ENCODE measurements at regions not wholly inside any gene's neighbourhood (a gene's known extent, or its start where the extent isn't known, plus 50 kb on each side); places are given as distances from the start of the nearest gene placed in this dataset.

DNA sequence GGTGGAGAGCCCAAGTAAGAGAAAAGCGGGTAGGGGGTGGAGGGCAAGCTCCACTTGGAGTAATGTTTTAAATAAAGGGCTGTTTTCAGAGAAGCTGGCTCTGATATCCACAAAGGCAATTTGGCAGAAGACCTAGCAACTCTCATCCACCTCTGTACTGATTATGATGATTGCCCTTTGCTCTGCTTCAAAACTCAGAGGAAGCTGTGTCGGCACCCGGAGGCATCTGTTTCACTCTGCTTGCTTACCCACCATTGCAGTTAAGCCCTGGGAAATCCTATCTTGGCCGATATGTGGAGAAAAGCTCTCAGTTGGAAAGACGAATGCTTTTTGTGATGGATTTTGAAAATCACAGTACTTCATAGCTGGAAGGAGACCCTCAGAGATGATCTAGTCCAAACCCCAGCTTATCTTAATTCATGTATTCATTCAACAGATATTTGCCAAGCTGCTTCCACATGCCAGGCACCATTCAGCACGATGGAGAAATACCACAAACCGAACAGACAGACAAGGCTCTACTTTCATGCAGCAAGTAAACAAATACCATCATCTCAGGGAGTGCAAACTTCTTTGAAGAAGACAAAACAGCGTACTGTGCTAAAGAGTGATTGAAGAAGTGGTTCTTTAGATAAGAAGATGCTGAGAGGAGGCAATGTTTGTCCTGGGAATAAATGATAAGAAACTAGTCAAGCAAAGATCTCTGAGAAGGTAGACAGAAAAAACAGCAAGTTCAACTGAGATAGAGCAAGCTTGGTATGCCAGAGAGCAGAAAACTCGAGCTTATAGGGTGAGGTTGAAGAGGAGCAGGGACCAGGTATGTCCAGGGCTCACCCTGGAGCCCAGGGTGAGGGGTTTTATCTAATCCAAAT is 140.4 kb upstream of the SPDL1 start:
- no peaks in the 10 kb centered on the region for H3K9me3 Mint-ChIP-seq
- TF ChIP-seq ZNF416 (CRISPR knock-in tag; IDR thresholded peaks at IDR 0.05) (no peak), CBFB (CRISPR knock-in tag; IDR thresholded peaks at IDR 0.05; ENCODE audit: low read depth) (no peak), NR2C2 (CRISPR knock-in tag; IDR thresholded peaks at IDR 0.05) (no peak), HMGA2 (CRISPR knock-in tag; IDR thresholded peaks at IDR 0.05) (no peak), EMX1 (CRISPR knock-in tag; IDR thresholded peaks at IDR 0.05) (no peak), TEAD1 (CRISPR knock-in tag; IDR thresholded peaks at IDR 0.05) (no peak), PRRX2 (CRISPR knock-in tag; IDR thresholded peaks at IDR 0.05) (no peak), IRF2 (CRISPR knock-in tag; IDR thresholded peaks at IDR 0.05; ENCODE audit: borderline replicate concordance, low read depth) (no peak), CREM (CRISPR knock-in tag; IDR thresholded peaks at IDR 0.05) (no peak), SMAD4 (CRISPR knock-in tag; IDR thresholded peaks at IDR 0.05) (no peak), MXD4 (CRISPR knock-in tag; IDR thresholded peaks at IDR 0.05; ENCODE audit: borderline replicate concordance) (no peak)
- TF ChIP-seq, protein P1, sequence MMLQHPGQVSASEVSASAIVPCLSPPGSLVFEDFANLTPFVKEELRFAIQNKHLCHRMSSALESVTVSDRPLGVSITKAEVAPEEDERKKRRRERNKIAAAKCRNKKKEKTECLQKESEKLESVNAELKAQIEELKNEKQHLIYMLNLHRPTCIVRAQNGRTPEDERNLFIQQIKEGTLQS (CRISPR knock-in tag; conservative IDR thresholded peaks at IDR 0.05), result no peak
- TF ChIP-seq, protein P2, sequence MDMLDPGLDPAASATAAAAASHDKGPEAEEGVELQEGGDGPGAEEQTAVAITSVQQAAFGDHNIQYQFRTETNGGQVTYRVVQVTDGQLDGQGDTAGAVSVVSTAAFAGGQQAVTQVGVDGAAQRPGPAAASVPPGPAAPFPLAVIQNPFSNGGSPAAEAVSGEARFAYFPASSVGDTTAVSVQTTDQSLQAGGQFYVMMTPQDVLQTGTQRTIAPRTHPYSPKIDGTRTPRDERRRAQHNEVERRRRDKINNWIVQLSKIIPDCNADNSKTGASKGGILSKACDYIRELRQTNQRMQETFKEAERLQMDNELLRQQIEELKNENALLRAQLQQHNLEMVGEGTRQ (CRISPR knock-in tag; IDR thresholded peaks at IDR 0.05), result no peak
- TF ChIP-seq, protein P3, sequence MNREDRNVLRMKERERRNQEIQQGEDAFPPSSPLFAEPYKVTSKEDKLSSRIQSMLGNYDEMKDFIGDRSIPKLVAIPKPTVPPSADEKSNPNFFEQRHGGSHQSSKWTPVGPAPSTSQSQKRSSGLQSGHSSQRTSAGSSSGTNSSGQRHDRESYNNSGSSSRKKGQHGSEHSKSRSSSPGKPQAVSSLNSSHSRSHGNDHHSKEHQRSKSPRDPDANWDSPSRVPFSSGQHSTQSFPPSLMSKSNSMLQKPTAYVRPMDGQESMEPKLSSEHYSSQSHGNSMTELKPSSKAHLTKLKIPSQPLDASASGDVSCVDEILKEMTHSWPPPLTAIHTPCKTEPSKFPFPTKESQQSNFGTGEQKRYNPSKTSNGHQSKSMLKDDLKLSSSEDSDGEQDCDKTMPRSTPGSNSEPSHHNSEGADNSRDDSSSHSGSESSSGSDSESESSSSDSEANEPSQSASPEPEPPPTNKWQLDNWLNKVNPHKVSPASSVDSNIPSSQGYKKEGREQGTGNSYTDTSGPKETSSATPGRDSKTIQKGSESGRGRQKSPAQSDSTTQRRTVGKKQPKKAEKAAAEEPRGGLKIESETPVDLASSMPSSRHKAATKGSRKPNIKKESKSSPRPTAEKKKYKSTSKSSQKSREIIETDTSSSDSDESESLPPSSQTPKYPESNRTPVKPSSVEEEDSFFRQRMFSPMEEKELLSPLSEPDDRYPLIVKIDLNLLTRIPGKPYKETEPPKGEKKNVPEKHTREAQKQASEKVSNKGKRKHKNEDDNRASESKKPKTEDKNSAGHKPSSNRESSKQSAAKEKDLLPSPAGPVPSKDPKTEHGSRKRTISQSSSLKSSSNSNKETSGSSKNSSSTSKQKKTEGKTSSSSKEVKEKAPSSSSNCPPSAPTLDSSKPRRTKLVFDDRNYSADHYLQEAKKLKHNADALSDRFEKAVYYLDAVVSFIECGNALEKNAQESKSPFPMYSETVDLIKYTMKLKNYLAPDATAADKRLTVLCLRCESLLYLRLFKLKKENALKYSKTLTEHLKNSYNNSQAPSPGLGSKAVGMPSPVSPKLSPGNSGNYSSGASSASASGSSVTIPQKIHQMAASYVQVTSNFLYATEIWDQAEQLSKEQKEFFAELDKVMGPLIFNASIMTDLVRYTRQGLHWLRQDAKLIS (CRISPR knock-in tag; IDR thresholded peaks at IDR 0.05; ENCODE audit: borderline replicate concordance), result no peak
- TF ChIP-seq, protein P4, sequence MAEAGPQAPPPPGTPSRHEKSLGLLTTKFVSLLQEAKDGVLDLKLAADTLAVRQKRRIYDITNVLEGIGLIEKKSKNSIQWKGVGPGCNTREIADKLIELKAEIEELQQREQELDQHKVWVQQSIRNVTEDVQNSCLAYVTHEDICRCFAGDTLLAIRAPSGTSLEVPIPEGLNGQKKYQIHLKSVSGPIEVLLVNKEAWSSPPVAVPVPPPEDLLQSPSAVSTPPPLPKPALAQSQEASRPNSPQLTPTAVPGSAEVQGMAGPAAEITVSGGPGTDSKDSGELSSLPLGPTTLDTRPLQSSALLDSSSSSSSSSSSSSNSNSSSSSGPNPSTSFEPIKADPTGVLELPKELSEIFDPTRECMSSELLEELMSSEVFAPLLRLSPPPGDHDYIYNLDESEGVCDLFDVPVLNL (CRISPR knock-in tag; IDR thresholded peaks at IDR 0.05; ENCODE audit: borderline replicate concordance, low read depth), result no peak
- TF ChIP-seq, protein P5, sequence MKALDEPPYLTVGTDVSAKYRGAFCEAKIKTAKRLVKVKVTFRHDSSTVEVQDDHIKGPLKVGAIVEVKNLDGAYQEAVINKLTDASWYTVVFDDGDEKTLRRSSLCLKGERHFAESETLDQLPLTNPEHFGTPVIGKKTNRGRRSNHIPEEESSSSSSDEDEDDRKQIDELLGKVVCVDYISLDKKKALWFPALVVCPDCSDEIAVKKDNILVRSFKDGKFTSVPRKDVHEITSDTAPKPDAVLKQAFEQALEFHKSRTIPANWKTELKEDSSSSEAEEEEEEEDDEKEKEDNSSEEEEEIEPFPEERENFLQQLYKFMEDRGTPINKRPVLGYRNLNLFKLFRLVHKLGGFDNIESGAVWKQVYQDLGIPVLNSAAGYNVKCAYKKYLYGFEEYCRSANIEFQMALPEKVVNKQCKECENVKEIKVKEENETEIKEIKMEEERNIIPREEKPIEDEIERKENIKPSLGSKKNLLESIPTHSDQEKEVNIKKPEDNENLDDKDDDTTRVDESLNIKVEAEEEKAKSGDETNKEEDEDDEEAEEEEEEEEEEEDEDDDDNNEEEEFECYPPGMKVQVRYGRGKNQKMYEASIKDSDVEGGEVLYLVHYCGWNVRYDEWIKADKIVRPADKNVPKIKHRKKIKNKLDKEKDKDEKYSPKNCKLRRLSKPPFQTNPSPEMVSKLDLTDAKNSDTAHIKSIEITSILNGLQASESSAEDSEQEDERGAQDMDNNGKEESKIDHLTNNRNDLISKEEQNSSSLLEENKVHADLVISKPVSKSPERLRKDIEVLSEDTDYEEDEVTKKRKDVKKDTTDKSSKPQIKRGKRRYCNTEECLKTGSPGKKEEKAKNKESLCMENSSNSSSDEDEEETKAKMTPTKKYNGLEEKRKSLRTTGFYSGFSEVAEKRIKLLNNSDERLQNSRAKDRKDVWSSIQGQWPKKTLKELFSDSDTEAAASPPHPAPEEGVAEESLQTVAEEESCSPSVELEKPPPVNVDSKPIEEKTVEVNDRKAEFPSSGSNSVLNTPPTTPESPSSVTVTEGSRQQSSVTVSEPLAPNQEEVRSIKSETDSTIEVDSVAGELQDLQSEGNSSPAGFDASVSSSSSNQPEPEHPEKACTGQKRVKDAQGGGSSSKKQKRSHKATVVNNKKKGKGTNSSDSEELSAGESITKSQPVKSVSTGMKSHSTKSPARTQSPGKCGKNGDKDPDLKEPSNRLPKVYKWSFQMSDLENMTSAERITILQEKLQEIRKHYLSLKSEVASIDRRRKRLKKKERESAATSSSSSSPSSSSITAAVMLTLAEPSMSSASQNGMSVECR (CRISPR knock-in tag; IDR thresholded peaks at IDR 0.05; ENCODE audit: borderline replicate concordance), result no peak
- TF ChIP-seq, protein P6, sequence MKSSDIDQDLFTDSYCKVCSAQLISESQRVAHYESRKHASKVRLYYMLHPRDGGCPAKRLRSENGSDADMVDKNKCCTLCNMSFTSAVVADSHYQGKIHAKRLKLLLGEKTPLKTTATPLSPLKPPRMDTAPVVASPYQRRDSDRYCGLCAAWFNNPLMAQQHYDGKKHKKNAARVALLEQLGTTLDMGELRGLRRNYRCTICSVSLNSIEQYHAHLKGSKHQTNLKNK (CRISPR knock-in tag; IDR thresholded peaks at IDR 0.05), result no peak

More for the DNA sequence above, 140.4 kb upstream of the SPDL1 start:
- CTCF ChIA-PET, result no interaction called here
- POLR2A ChIA-PET, result no interaction called here
- DNase-seq (ENCODE audit: low spot score), result no peak
- ATAC-seq, result no peak
- Mint-ChIP-seq H3K4me3 (no peak overlapping the region), H3K4me1 (no peaks in the 10 kb centered on the region), H3K27me3 (ENCODE audit: low read depth) (no peaks in the 10 kb centered on the region; the same call in 1 of the 2 replicates), H3K36me3 (no peaks in the 10 kb centered on the region), H3K27ac (no peak overlapping the region)

Data from WTC11 (cell line).